GM13976 (cell line): ENCODE measurements at regions not wholly inside any gene's neighbourhood (a gene's known extent, or its start where the extent isn't known, plus 50 kb on each side); places are given as distances from the start of the nearest gene placed in this dataset.

Experiments used
- DNase-seq: peaks from one replicate; pipeline ENCODE4 v3.0.0; 2012; ENCODE audit warnings: low spot score
- in situ Hi-C: fragments of 300-500 bp; cut with MboI; formaldehyde crosslinking; loops from one replicate; pipeline ENCODE4 v1.12.0; 2022; ENCODE audit warnings: low sequenced_read_pairs, mixed read lengths, inconsistent platforms; ENCODE audit not compliant: unreplicated experiment
- TF ChIP-seq, protein P1 (sequence below): IDR thresholded peaks from 2 replicates; pipeline ENCODE4 v1.5.1; 2012; ENCODE audit warnings: borderline replicate concordance, mild to moderate bottlenecking; ENCODE audit not compliant: insufficient read depth; ENCODE audit errors: extremely low read depth, missing control alignments, control extremely low read depth

GRCh38 chr12:90250042-90250441 is 541.4 kb upstream of the ATP2B1 start:
- TF ChIP-seq, protein P1, sequence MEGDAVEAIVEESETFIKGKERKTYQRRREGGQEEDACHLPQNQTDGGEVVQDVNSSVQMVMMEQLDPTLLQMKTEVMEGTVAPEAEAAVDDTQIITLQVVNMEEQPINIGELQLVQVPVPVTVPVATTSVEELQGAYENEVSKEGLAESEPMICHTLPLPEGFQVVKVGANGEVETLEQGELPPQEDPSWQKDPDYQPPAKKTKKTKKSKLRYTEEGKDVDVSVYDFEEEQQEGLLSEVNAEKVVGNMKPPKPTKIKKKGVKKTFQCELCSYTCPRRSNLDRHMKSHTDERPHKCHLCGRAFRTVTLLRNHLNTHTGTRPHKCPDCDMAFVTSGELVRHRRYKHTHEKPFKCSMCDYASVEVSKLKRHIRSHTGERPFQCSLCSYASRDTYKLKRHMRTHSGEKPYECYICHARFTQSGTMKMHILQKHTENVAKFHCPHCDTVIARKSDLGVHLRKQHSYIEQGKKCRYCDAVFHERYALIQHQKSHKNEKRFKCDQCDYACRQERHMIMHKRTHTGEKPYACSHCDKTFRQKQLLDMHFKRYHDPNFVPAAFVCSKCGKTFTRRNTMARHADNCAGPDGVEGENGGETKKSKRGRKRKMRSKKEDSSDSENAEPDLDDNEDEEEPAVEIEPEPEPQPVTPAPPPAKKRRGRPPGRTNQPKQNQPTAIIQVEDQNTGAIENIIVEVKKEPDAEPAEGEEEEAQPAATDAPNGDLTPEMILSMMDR: no peak
- no peak for DNase-seq
- in situ Hi-C loops: loop anchor here (25.0 kb wide), 1 partner anchor 713 kb away; the partner anchor contains the start of gene POC1B

GRCh38 chr12:90246688-90247087 is 538.0 kb upstream of the ATP2B1 start:
- TF ChIP-seq, protein P1: no peak
- in situ Hi-C loops: no loop called here
- DNase-seq: no peak

DNA sequence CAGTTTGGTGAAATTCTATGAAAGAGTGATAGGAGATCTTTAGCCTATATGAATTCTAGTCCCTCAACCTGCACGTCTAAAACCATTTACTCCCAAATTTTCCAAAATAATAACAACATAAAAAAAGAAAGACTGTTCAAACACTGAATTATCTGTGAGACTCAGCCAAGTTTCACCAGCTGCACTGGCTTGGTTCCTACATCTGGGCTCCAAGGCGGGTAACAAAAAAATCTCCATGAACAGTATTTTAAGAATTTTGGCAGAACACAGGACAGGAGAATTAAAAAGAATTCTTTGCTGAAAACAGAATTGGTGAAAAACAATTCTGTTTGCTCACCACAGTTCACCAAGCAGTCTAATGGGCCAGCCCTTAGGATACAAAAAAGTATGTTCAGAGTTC is 536.8 kb upstream of the ATP2B1 start:
- TF ChIP-seq, protein P1: no peak
- no peak for DNase-seq
- in situ Hi-C loops: no loop called here

DNA sequence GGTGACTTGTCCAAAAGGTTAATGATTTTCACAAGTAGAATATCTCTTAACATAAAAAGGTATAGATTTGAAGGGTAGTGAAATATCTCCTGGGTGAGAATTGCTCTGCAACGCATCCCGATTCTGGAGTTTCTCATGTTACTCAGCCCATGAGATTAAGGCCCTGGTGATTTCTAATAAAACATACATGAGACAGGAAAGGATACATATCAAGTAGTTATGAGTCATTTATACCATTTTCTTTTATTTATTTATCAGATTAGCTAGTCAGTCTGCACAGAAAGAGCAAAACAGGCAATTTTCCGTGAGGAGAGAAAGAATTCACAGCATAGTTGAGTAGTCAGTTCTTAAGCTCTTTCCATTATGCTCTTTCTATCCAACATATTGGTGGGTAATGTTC is 535.6 kb upstream of the ATP2B1 start:
- no peak for DNase-seq
- TF ChIP-seq, protein P1: no peak
- in situ Hi-C loops: no loop called here

- in situ Hi-C loops: no loop called here
- TF ChIP-seq, protein P1: no peak
- no peak for DNase-seq
These were observed 534.6 kb upstream of the ATP2B1 start for GRCh38 chr12:90243211-90243610.

DNA sequence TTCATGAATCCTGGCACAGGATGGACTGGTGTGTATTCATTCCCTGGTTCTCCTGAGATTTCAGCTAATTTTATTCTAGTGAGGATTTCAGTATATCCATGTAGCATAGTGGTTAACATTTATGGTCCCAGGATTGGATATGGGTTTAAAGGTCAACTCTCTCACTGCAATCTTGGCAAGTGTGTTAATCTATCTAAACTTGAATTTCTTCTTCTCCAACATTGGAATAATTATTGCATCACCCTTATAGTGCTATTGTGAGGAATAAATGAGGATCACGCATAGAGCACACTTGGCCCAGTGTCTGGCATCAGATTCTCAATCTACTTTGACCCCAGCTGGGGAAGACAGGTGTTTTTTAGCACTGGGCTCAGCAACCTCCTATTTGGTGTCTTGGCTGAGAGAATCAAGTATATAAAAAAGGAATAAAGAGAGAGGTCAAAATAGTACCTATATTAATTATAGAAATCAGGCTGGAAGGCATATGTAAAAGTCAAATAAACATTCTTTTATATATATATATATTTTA is 531.2 kb upstream of the ATP2B1 start:
- TF ChIP-seq, protein P1: no peak
- no peak for DNase-seq
- in situ Hi-C loops: no loop called here

DNA sequence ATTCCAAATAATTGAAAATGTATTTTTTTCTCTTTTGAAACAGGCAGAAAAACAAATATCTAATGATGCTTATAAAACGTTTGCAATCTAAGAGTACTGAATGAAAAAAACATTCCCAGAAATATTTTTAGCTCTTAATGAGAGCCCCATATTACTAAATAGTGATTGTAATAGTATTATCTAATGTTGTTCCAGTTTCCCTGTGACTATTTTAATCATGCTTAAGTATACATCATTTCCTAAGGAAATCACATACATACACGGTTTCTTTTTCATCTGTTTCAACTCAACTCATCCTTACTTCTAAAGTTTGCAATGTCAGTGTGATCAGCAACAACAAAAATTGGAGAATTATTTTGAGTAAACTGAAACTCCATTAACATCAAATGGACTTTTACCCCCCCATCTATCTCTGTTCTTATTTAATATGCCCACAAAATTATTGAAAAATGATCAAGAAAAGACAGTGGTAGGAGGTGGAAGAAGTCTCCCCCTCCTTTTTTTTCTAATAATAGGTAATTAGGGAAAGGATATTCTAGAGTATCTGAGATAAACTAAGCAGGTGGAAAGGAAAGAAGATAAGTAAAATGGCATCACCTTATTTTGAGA is 530.1 kb upstream of the ATP2B1 start:
- TF ChIP-seq, protein P1: no peak
- no peak for DNase-seq
- in situ Hi-C loops: no loop called here
